Muscle of leg (tissue), 3 donors: ENCODE measurements at regions not wholly inside any gene's neighbourhood (a gene's known extent, or its start where the extent isn't known, plus 50 kb on each side); places are given as distances from the start of the nearest gene placed in this dataset.
"Not testable (repeated sequence)": the region's sequence is repeated elsewhere in the genome, so short reads cannot be mapped to it uniquely, and the experiment has no call there.

ENCODE experiments used
- DNase-seq: peaks from one replicate; pipeline ENCODE4 v3.0.0; 2013
- H3K27ac ChIP-seq: one replicate; pipeline ENCODE4 v1.5.1; 2013; ENCODE audit warnings: mild to moderate bottlenecking, low read length, control low read depth
- H3K27me3 ChIP-seq: one replicate; pipeline ENCODE4 v1.6.1; 2013; ENCODE audit warnings: low read length; ENCODE audit not compliant: control insufficient read depth, insufficient read depth
- H3K36me3 ChIP-seq: one replicate; pipeline ENCODE4 v1.6.1; 2013; ENCODE audit warnings: low read length; ENCODE audit not compliant: control insufficient read depth, insufficient read depth
- H3K4me1 ChIP-seq: one replicate; pipeline ENCODE4 v1.6.1; 2013; ENCODE audit warnings: low read length; ENCODE audit not compliant: control insufficient read depth, insufficient read depth
- H3K4me3 ChIP-seq: one replicate; pipeline ENCODE4 v1.5.1; 2013; ENCODE audit warnings: low read length, control low read depth
- H3K9me3 ChIP-seq: replicated peaks from 2 replicates; pipeline ENCODE4 v1.6.1; 2013; ENCODE audit warnings: low read depth, low read length; ENCODE audit not compliant: control insufficient read depth
- WGBS: methylation state at CpG from one replicate; pipeline ENCODE4 v1.1.5; 2013; ENCODE audit warnings: missing lambda C conversion rate; ENCODE audit not compliant: insufficient coverage; 5-methylcytosine and 5-hydroxymethylcytosine counted together

DNA sequence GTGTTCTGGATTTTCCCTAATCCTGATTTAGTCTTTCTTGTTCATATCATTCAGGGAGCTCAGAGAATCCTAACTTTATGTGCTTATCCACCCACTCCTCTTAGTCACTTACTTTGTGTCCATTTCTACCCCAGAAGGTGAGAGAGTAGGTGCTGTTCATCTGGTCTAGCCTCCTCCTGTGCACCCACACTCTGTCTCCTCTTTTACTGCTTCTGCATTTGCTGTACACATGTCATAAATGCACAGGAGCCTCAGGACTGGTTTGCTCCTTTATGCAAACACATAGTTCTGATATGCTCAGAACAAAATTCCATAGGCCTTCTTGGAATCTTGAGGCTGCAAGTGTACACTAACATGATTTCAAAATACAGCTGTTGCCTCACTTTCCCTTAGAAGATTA is 1014.7 kb downstream of the PRIM2 start:
- not testable (repeated sequence) for DNase-seq, H3K4me3 ChIP-seq, H3K4me1 ChIP-seq, H3K9me3 ChIP-seq, H3K36me3 ChIP-seq, H3K27me3 ChIP-seq, H3K27ac ChIP-seq

DNA sequence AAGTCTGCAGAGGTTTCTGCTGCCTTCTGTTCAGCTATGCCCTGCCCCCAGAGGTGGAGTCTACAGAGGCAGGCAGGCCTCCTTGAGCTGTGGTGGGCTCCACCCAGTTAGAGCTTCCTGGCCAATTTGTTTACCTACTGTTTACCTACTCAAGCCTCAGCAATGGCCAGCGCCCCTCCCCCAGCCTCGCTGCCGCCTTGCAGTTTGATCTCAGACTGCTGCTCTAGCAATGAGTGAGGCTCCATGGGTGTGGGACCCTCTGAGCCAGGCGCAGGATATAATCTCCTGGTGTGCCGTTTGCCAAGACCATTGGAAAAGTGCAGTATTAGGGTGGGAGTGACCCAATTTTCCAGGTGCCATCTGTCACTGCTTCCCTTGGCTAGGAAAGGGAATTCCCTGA is 1024.9 kb downstream of the PRIM2 start:
- WGBS, result 50% methylated on average over 1 of the region's 5 CpGs
- DNase-seq, H3K27me3 ChIP-seq, H3K4me3 ChIP-seq, H3K4me1 ChIP-seq, H3K27ac ChIP-seq, H3K36me3 ChIP-seq, H3K9me3 ChIP-seq: not testable (repeated sequence)

- H3K9me3 ChIP-seq, H3K4me3 ChIP-seq, H3K27me3 ChIP-seq, H3K4me1 ChIP-seq, DNase-seq, H3K36me3 ChIP-seq, H3K27ac ChIP-seq: not testable (repeated sequence)
- no CpG with 5 or more reads among the region's 2 CpGs for WGBS
Measured at GRCh38 chr6:58347534-58347933, 1030.1 kb downstream of the PRIM2 start.

GRCh38 chr6:58351619-58352018 is 1034.2 kb downstream of the PRIM2 start:
- not testable (repeated sequence) for H3K4me3 ChIP-seq, DNase-seq, H3K27ac ChIP-seq, H3K36me3 ChIP-seq, H3K4me1 ChIP-seq, H3K27me3 ChIP-seq, H3K9me3 ChIP-seq
- WGBS, result 100% methylated on average over 1 of the region's 1 CpG

DNA sequence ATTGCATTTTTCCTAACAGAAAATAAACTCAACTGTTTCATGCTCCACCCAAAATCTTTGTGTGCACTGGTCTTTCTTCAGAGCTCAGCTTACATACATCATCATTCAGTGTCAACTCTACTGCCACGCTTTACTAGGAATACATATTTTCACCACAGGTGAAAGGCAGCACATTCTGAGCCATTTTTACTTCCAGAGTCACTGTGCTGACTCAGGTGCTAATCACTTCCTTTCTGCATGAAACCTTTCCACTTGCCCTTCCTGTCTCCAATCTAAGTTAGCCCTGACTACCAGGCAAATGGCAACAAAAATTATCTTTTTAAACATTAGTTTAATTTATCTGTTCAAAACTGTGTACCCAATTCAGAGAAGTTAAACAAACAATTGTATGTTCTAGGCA is 1041.0 kb downstream of the PRIM2 start:
- not testable (repeated sequence) for H3K27ac ChIP-seq, H3K36me3 ChIP-seq, H3K4me1 ChIP-seq, H3K27me3 ChIP-seq, H3K9me3 ChIP-seq, H3K4me3 ChIP-seq, DNase-seq
- 71% methylated on average over 1 of the region's 1 CpG for WGBS

GRCh38 chr6:58365856-58366255 is 1048.4 kb downstream of the PRIM2 start:
- DNase-seq, H3K27ac ChIP-seq, H3K27me3 ChIP-seq, H3K4me3 ChIP-seq, H3K9me3 ChIP-seq, H3K36me3 ChIP-seq, H3K4me1 ChIP-seq: not testable (repeated sequence)
- 47% methylated on average over 2 of the region's 3 CpGs for WGBS

DNA sequence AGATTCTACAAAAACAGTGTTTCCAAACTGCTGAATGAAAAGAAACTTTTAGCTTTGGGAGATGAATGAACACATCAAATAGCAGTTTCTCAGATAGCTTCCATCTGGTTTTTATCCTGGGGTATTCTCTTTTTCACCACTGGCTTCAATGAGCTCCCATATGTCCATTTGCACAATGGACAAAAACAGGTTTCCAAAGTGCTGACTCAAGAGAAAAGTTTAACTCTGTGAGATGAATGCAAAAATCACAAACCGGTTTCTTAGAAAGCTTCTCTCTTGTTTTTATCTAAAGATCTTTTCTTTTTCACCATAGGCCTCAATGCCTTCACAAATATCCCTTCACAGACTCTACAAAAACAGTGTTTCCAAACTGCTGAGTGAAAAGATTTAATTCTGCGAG is 1089.2 kb downstream of the PRIM2 start:
- H3K9me3 ChIP-seq, result peaks cover 30% of the 10 kb centered on the region
- DNase-seq, H3K36me3 ChIP-seq, H3K4me1 ChIP-seq, H3K4me3 ChIP-seq, H3K27me3 ChIP-seq, H3K27ac ChIP-seq: not testable (repeated sequence)
- WGBS, result no CpG with 5 or more reads among the region's 2 CpGs

DNA sequence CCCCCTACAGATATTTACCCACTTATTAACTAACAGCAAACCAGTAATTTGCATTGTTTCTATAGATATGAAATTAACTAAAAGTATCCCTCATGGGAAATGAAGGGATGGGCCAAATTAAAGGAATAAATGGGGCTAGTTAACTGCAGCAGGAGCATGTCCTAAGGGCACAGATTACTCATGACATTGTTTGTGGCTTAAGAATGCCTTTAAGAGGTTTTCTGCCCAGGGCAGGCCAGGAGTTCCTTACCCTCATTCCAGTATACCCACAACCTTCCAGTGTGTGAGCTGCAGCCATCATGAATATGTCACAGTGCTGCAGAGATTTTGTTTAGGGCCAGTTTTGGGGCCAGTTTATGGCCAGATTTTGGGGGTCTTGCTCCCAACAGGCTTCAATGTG is 1101.9 kb downstream of the PRIM2 start:
- no peak overlapping the region for H3K4me3 ChIP-seq
- H3K27ac ChIP-seq, result no peak overlapping the region
- H3K27me3 ChIP-seq, result no peaks in the 10 kb centered on the region
- H3K36me3 ChIP-seq, result no peaks in the 10 kb centered on the region
- peaks cover 35% of the 10 kb centered on the region for H3K9me3 ChIP-seq
- DNase-seq, result no peak
- H3K4me1 ChIP-seq, result no peaks in the 10 kb centered on the region
